22Rv1 (cell line): ENCODE measurements at regions not wholly inside any gene's neighbourhood (a gene's known extent, or its start where the extent isn't known, plus 50 kb on each side); places are given as distances from the start of the nearest gene placed in this dataset.

ENCODE experiments used
- ZFX ChIP-seq: fragments of 450-650 bp; IDR thresholded peaks from 2 replicates; pipeline ENCODE4 v1.6.1; 2017; ENCODE audit warnings: antibody characterized with exemption, borderline replicate concordance
- TF ChIP-seq, protein P1 (sequence below): fragments of 450-650 bp; IDR thresholded peaks from 2 replicates; pipeline ENCODE4 v1.5.1; 2017; ENCODE audit warnings: mild to moderate bottlenecking

GRCh38 chr6:76495909-76496308 is 423.4 kb upstream of the IMPG1 start:
- TF ChIP-seq, protein P1, sequence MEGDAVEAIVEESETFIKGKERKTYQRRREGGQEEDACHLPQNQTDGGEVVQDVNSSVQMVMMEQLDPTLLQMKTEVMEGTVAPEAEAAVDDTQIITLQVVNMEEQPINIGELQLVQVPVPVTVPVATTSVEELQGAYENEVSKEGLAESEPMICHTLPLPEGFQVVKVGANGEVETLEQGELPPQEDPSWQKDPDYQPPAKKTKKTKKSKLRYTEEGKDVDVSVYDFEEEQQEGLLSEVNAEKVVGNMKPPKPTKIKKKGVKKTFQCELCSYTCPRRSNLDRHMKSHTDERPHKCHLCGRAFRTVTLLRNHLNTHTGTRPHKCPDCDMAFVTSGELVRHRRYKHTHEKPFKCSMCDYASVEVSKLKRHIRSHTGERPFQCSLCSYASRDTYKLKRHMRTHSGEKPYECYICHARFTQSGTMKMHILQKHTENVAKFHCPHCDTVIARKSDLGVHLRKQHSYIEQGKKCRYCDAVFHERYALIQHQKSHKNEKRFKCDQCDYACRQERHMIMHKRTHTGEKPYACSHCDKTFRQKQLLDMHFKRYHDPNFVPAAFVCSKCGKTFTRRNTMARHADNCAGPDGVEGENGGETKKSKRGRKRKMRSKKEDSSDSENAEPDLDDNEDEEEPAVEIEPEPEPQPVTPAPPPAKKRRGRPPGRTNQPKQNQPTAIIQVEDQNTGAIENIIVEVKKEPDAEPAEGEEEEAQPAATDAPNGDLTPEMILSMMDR = no peak
- TF ChIP-seq ZFX = no peak
